ENCODE measurements at regions not wholly inside any gene's neighbourhood (a gene's known extent, or its start where the extent isn't known, plus 50 kb on each side); places are given as distances from the start of the nearest gene placed in this dataset.

DNA sequence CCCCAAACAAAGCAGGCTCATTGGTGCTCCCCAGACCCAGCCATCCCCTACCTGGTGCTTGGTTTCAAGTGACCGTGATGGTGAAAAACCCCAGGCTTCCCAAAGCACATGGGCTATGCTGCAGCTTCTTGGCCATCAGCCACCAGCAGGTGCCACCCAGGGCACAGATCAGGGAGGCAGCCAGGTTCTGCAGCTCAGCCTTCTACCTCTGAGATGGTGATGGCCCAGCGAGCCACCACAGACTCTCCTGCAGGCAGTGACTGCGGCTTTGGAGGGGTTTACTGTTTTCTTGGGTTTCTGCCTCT is 70.0 kb upstream of the ALX4 start:
- ChIA-PET CTCF (no interaction called here), POLR2A (no interaction called here)
- Histone ChIP-seq H3K27me3 (ENCODE audit: control insufficient read depth, insufficient read depth, low read length) (no peaks in the 10 kb centered on the region; the same call in 1 of the 2 replicates), H3K4me3 (ENCODE audit: low read depth, low read length) (no peak overlapping the region), H3K36me3 (ENCODE audit: control insufficient read depth, insufficient read depth, low read length) (no peaks in the 10 kb centered on the region)
- no peak for TF ChIP-seq CTCF (IDR thresholded peaks at IDR 0.05; ENCODE audit: insufficient read depth, low read depth, low read length)
- DNase-seq (ENCODE audit: low read depth) = no peak

DNA sequence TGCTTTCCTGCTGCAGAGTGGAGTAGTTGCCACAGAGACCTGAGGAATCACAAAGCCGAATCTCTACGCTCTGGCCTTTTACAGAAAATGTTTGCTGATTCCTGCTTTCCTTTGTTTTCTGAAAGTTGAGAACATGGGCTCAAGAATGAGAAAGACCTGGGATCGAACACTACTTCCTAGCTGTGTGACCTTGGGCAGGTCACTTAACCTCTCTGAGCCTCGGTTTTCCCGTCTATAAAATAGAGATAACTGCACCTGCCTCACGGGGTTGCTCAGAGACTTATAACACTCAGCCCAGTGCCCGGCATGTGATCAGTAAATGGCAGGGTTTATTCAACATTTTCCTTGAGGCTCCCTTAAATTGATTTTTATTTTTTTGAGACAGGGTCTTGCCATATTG is 70.9 kb upstream of the ALX4 start:
- Histone ChIP-seq H3K4me3 (ENCODE audit: low read depth, low read length) (no peak overlapping the region), H3K27me3 (ENCODE audit: control insufficient read depth, insufficient read depth, low read length) (no peaks in the 10 kb centered on the region; the same call in 1 of the 2 replicates), H3K36me3 (ENCODE audit: control insufficient read depth, insufficient read depth, low read length) (no peaks in the 10 kb centered on the region)
- no peak for DNase-seq (ENCODE audit: low read depth)
- TF ChIP-seq CTCF (IDR thresholded peaks at IDR 0.05; ENCODE audit: insufficient read depth, low read depth, low read length) = no peak
- CTCF ChIA-PET = no interaction called here
- POLR2A ChIA-PET = no interaction called here

DNA sequence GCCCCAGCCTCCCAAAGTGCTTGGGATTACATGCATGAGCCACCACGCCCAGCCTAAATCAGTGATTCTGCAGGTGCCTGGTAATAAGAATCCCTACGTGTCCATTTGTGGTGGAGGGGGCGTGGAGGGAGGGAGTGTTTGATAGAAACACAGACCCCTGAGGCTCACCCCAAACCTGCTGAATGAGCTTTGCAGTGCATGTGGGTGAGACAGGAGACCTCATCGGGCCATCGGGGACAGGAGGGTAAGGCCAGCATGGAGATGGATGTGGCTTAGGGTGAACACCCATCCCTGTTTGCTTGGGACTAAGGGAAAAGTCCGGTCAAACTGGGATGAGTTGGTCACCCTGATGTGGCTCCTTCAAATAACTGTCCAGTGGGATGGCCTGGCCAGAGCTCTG is 71.3 kb upstream of the ALX4 start:
- POLR2A ChIA-PET = no interaction called here
- no peaks in the 10 kb centered on the region; the same call in 1 of the 2 replicates for H3K27me3 ChIP-seq (ENCODE audit: control insufficient read depth, insufficient read depth, low read length)
- no peak for TF ChIP-seq CTCF (IDR thresholded peaks at IDR 0.05; ENCODE audit: insufficient read depth, low read depth, low read length)
- H3K36me3 ChIP-seq (ENCODE audit: control insufficient read depth, insufficient read depth, low read length) = no peaks in the 10 kb centered on the region
- CTCF ChIA-PET = no interaction called here
- no peak overlapping the region for H3K4me3 ChIP-seq (ENCODE audit: low read depth, low read length)
- DNase-seq (ENCODE audit: low read depth) = no peak

DNA sequence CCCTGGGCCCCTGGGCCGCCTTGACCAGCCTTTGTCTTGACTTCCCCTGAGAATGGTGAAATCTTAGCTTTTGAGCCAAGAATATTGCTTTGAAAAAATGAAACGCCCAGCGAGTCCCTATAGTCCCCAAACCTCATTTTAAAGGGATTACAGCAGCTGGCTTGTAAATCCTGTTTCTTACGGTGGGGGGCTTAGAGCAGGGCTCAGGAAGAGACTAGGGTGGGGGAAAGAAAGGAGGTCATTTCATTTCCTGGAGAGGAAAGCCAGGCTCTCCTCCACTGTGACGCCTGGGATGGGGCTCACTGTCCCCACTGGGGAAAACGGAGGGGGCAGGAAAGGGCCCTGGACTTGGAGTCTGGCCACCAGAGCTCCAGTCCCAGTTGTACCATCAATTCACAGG is 72.2 kb upstream of the ALX4 start:
- POLR2A ChIA-PET = no interaction called here
- no peaks in the 10 kb centered on the region for H3K36me3 ChIP-seq (ENCODE audit: control insufficient read depth, insufficient read depth, low read length)
- CTCF ChIA-PET = no interaction called here
- TF ChIP-seq CTCF (IDR thresholded peaks at IDR 0.05; ENCODE audit: insufficient read depth, low read depth, low read length) = no peak
- no peak overlapping the region for H3K4me3 ChIP-seq (ENCODE audit: low read depth, low read length)
- H3K27me3 ChIP-seq (ENCODE audit: control insufficient read depth, insufficient read depth, low read length) = no peaks in the 10 kb centered on the region; the same call in 1 of the 2 replicates
- no peak for DNase-seq (ENCODE audit: low read depth)

DNA sequence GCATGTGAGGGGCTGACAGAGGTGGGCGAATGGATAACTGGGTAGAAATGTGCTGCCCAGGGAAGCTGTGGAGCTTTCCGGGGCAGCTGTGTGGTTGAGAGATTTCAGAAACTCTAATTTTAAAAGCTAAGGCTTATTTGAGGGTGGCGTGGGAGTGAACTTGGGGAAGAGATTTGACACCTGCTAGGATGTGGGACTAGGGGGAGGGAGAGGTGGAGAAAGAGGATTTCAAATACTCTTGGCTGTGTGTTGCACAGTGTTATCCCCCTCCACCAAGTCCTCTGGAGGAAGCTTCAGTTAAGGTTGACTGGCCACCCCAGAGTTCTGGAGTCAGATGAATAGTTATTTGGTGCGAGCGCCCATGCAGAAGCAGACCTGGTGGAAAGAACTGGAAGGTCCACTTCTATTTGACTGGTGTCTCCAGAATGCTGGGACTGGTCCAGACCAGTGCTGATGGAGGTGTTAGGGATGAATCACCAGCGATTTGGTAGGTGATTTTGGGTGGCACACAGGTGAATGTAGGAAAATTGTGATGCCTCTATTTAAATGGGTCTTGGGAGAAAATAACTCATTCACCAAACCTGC is 72.8 kb upstream of the ALX4 start:
- TF ChIP-seq CTCF (IDR thresholded peaks at IDR 0.05; ENCODE audit: insufficient read depth, low read depth, low read length) = no peak
- Histone ChIP-seq H3K27me3 (ENCODE audit: control insufficient read depth, insufficient read depth, low read length) (no peaks in the 10 kb centered on the region; the same call in 1 of the 2 replicates), H3K4me3 (ENCODE audit: low read depth, low read length) (no peak overlapping the region), H3K36me3 (ENCODE audit: control insufficient read depth, insufficient read depth, low read length) (no peaks in the 10 kb centered on the region)
- DNase-seq (ENCODE audit: low read depth) = no peak
- CTCF ChIA-PET = no interaction called here
- POLR2A ChIA-PET = no interaction called here
